H1 (cell line): ENCODE measurements at regions not wholly inside any gene's neighbourhood (a gene's known extent, or its start where the extent isn't known, plus 50 kb on each side); places are given as distances from the start of the nearest gene placed in this dataset.
"Not testable (repeated sequence)": the region's sequence is repeated elsewhere in the genome, so short reads cannot be mapped to it uniquely, and the experiment has no call there.

Experiments used
- CTCF ChIA-PET: fragments of 300-600 bp; sonication (Branson Sonifier 250); formaldehyde crosslinking; loops from one replicate; lab custom pipeline; 2021; ENCODE audit not compliant: partially characterized antibody; lab: Charles Lee
- POLR2A ChIA-PET: fragments of 300-600 bp; sonication (Branson Sonifier 250); formaldehyde crosslinking; loops from one replicate; lab custom pipeline; 2021; ENCODE audit warnings: inconsistent platforms; ENCODE audit not compliant: partially characterized antibody; lab: Charles Lee
- DNase-seq, 2 experiments: peaks; one replicate each; pipeline versions ENCODE4 v3.0.0 to v3.0.0-alpha.2; 2010 to 2022; ENCODE audit warnings: low spot score in 2 of 2, low read depth in 1 of 2, mixed read lengths in 1 of 2
- FAIRE-seq: peaks from 2 replicates; lab custom pipeline; 2011; peaks lifted over from hg19 to GRCh38; lab: Jason Lieb, UNC
- H2AFZ ChIP-seq: 2 replicates; pipeline ENCODE4 v1.8.1; 2012; ENCODE audit warnings: low read length, inconsistent platforms
- H2AK5ac ChIP-seq: 2 replicates; pipeline ENCODE4 v1.6.1; 2013; ENCODE audit warnings: low read depth, low read length
- H2BK120ac ChIP-seq: replicated peaks from 2 replicates; pipeline ENCODE3; 2013; ENCODE audit warnings: low read depth, low read length, inconsistent platforms
- H2BK12ac ChIP-seq: 2 replicates; pipeline ENCODE4 v1.6.1; 2013; ENCODE audit warnings: low read depth, low read length
- H2BK15ac ChIP-seq: 2 replicates; pipeline ENCODE4 v1.6.1; 2013; ENCODE audit warnings: low read length
- H2BK20ac ChIP-seq: 2 replicates; pipeline ENCODE4 v1.6.1; 2013; ENCODE audit warnings: low read length
- H2BK5ac ChIP-seq: 2 replicates; pipeline ENCODE4 v1.6.1; 2013; ENCODE audit warnings: low read depth, low read length
- H3K14ac ChIP-seq: 2 replicates; pipeline ENCODE4 v1.6.1; 2013; ENCODE audit warnings: inconsistent platforms; ENCODE audit not compliant: insufficient read length
- H3K18ac ChIP-seq: 2 replicates; pipeline ENCODE4 v1.6.1; 2013; ENCODE audit warnings: low read length; ENCODE audit errors: extremely low read depth
- H3K23ac ChIP-seq: 2 replicates; pipeline ENCODE4 v1.6.1; 2013; ENCODE audit warnings: inconsistent platforms; ENCODE audit not compliant: insufficient read length
- H3K23me2 ChIP-seq: 2 replicates; pipeline ENCODE4 v1.6.1; 2013; ENCODE audit warnings: low read depth, low read length
- H3K27ac ChIP-seq: 2 replicates; pipeline ENCODE4 v1.6.1; 2011; ENCODE audit warnings: low read depth, low read length, inconsistent platforms
- H3K27me3 ChIP-seq, 4 experiments: replicated peaks in 1 of 4; 1 replicate in 1 of 4; 2 replicates in 3 of 4; pipeline versions ENCODE4 v1.6.1 to v1.8.1; 2011 to 2013; ENCODE audit warnings: low read length in 3 of 4, mild to moderate bottlenecking in 3 of 4, inconsistent platforms in 2 of 4, mixed read lengths in 2 of 4, moderate library complexity in 1 of 4; ENCODE audit not compliant: control insufficient read depth in 3 of 4, insufficient read depth in 3 of 4; ENCODE audit errors: extremely low read depth in 1 of 4
- H3K36me3 ChIP-seq, 4 experiments: 2 replicates each; pipeline versions ENCODE4 v1.6.1 to v1.8.1; 2011 to 2013; ENCODE audit warnings: mild to moderate bottlenecking in 4 of 4, low read length in 3 of 4, moderate library complexity in 2 of 4, control low read depth in 1 of 4, inconsistent platforms in 1 of 4; ENCODE audit not compliant: insufficient read depth in 4 of 4, control insufficient read depth in 2 of 4
- H3K4ac ChIP-seq: replicated peaks from 2 replicates; pipeline ENCODE3; 2013; ENCODE audit warnings: low read length, low read depth, mixed read lengths, inconsistent platforms; ENCODE audit not compliant: insufficient read length
- H3K4me1 ChIP-seq, 4 experiments: replicated peaks in 1 of 4; 1 replicate in 1 of 4; 2 replicates in 3 of 4; pipeline versions ENCODE4 v1.6.1 to v1.8.1; 2011 to 2013; ENCODE audit warnings: low read length in 3 of 4, inconsistent platforms in 2 of 4, mixed read lengths in 1 of 4; ENCODE audit not compliant: insufficient read depth in 4 of 4, control insufficient read depth in 3 of 4
- H3K4me2 ChIP-seq, 2 experiments: 2 replicates each; pipeline versions ENCODE4 v1.6.1 to v1.8.1; 2011 to 2013; ENCODE audit warnings: low read depth in 2 of 2, low read length in 2 of 2, control low read depth in 1 of 2, inconsistent platforms in 1 of 2, mild to moderate bottlenecking in 1 of 2; ENCODE audit not compliant: insufficient read depth in 1 of 2
- H3K4me3 ChIP-seq, 4 experiments: fragments of 200-600, 300-600 bp in 1 of 4; sonication (generic), shearing (Covaris generic), sonication (Bioruptor Twin) in 1 of 4; 2 replicates each; pipeline versions ENCODE4 v1.5.1 to v1.8.1; 2011 to 2016; ENCODE audit warnings: low read length in 4 of 4, low read depth in 3 of 4, control low read depth in 2 of 4, inconsistent platforms in 2 of 4, mild to moderate bottlenecking in 2 of 4, mixed read lengths in 1 of 4, moderate library complexity in 1 of 4; ENCODE audit not compliant: insufficient read depth in 2 of 4; ENCODE audit errors: extremely low read depth in 1 of 4
- H3K56ac ChIP-seq: replicated peaks from 2 replicates; pipeline ENCODE3; 2013; ENCODE audit warnings: low read depth, mild to moderate bottlenecking, mixed read lengths, low read length, inconsistent platforms; ENCODE audit not compliant: insufficient read length
- H3K79me1 ChIP-seq: 2 replicates; pipeline ENCODE4 v1.6.1; 2013; ENCODE audit warnings: low read depth, low read length, control low read depth
- H3K79me2 ChIP-seq, 2 experiments: 2 replicates each; pipeline versions ENCODE4 v1.6.1 to v1.8.1; 2012 to 2013; ENCODE audit warnings: low read length in 2 of 2, mild to moderate bottlenecking in 2 of 2, inconsistent platforms in 1 of 2; ENCODE audit not compliant: insufficient read depth in 2 of 2, control insufficient read depth in 1 of 2
- H3K9ac ChIP-seq, 4 experiments: replicated peaks in 1 of 4; 1 replicate in 1 of 4; 2 replicates in 3 of 4; pipeline versions ENCODE4 v1.6.1 to v1.8.1; 2011 to 2013; ENCODE audit warnings: low read depth in 3 of 4, low read length in 3 of 4, control low read depth in 2 of 4, mild to moderate bottlenecking in 2 of 4, moderate library complexity in 2 of 4, inconsistent platforms in 1 of 4; ENCODE audit errors: extremely low read depth in 1 of 4
- H3K9me3 ChIP-seq, 2 experiments: 2 replicates each; pipeline versions ENCODE4 v1.6.1 to v1.8.1; 2012 to 2013; ENCODE audit warnings: mild to moderate bottlenecking in 2 of 2, moderate library complexity in 2 of 2, control low read depth in 1 of 2, inconsistent platforms in 1 of 2, low read depth in 1 of 2, low read length in 1 of 2, mixed read lengths in 1 of 2; ENCODE audit not compliant: insufficient read depth in 2 of 2
- H4K20me1 ChIP-seq, 2 experiments: replicated peaks in 1 of 2; 2 replicates each; pipeline versions ENCODE3 to v1.8.1; 2011 to 2013; ENCODE audit warnings: inconsistent platforms in 2 of 2, low read length in 2 of 2, mild to moderate bottlenecking in 1 of 2; ENCODE audit not compliant: insufficient read depth in 2 of 2, control insufficient read depth in 1 of 2
- H4K5ac ChIP-seq: 2 replicates; pipeline ENCODE4 v1.6.1; 2013; ENCODE audit warnings: low read length, low read depth, mixed read lengths, inconsistent platforms; ENCODE audit not compliant: insufficient read length
- H4K8ac ChIP-seq: 2 replicates; pipeline ENCODE4 v1.8.0; 2013; ENCODE audit warnings: mild to moderate bottlenecking, moderate library complexity, low read length, inconsistent platforms; ENCODE audit not compliant: insufficient read depth; ENCODE audit errors: extremely low read depth
- H4K91ac ChIP-seq: replicated peaks from 2 replicates; pipeline ENCODE3; 2013; ENCODE audit warnings: low read length, mixed read lengths, inconsistent platforms; ENCODE audit not compliant: insufficient read length
- WGBS, 2 experiments: shearing (Covaris generic) in 1 of 2; methylation state at CpG; one replicate each; pipeline versions ENCODE4 v1.1.6 to v1.1.7; 2013 to 2015; ENCODE audit warnings: low lambda C conversion rate in 2 of 2, mixed read lengths in 2 of 2, inconsistent platforms in 1 of 2, low coverage in 1 of 2, missing lambda C conversion rate in 1 of 2; ENCODE audit not compliant: insufficient replicate concordance in 2 of 2, insufficient coverage in 1 of 2, insufficient read length in 1 of 2; ENCODE audit errors: extremely low coverage in 1 of 2, missing lambda C conversion rate in 1 of 2; 5-methylcytosine and 5-hydroxymethylcytosine counted together

DNA sequence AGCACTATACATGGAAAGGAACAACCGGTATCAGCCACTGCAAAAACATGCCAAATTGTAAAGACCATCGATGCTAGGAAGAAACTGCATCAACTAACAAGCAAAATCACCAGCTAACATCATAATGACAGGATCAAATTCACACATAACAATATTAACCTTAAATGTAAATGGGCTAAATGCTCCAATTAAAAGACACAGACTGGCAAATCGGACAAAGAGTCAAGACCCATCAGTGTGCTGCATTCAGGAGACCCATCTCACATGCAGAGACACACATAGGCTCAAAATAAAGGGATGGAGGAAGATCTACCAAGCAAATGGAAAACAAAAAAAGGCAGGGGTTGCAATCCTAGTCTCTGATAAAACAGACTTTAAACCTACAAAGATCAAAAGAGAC lies 413.8 kb downstream of the ZEB2 start:
- CTCF ChIA-PET: not testable (repeated sequence)

More for the DNA sequence above, 413.8 kb downstream of the ZEB2 start:
- H4K8ac ChIP-seq, H3K23me2 ChIP-seq, H2BK15ac ChIP-seq, H2AFZ ChIP-seq, H3K79me2 ChIP-seq, H3K79me1 ChIP-seq, POLR2A ChIA-PET, H3K23ac ChIP-seq, H3K36me3 ChIP-seq, H3K4me3 ChIP-seq, H2AK5ac ChIP-seq, H4K20me1 ChIP-seq, H3K27me3 ChIP-seq, DNase-seq, H2BK5ac ChIP-seq, H3K4ac ChIP-seq, H3K56ac ChIP-seq, H3K4me1 ChIP-seq, H3K18ac ChIP-seq, H3K9ac ChIP-seq, H3K4me2 ChIP-seq, H2BK20ac ChIP-seq, H4K5ac ChIP-seq, H2BK120ac ChIP-seq, FAIRE-seq, H2BK12ac ChIP-seq, H4K91ac ChIP-seq, H3K27ac ChIP-seq, H3K14ac ChIP-seq: not testable (repeated sequence)
- 94% methylated on average over 3 of the region's 3 CpGs; no CpG with 5 or more reads in 1 of the 2 experiments for WGBS, 2 experiments
- H3K9me3 ChIP-seq: peaks cover 15 to 17% of the 10 kb centered on the region in 2 experiments; a peak in 3 of 4 replicates
